Islet precursor cell (in vitro differentiated cells): ENCODE measurements at regions not wholly inside any gene's neighbourhood (a gene's known extent, or its start where the extent isn't known, plus 50 kb on each side); places are given as distances from the start of the nearest gene placed in this dataset.
"Not testable (repeated sequence)": the region's sequence is repeated elsewhere in the genome, so short reads cannot be mapped to it uniquely, and the experiment has no call there.

ENCODE experiments used
- DNase-seq: peaks from one replicate; pipeline ENCODE4 v3.0.0-alpha.2; 2018

DNA sequence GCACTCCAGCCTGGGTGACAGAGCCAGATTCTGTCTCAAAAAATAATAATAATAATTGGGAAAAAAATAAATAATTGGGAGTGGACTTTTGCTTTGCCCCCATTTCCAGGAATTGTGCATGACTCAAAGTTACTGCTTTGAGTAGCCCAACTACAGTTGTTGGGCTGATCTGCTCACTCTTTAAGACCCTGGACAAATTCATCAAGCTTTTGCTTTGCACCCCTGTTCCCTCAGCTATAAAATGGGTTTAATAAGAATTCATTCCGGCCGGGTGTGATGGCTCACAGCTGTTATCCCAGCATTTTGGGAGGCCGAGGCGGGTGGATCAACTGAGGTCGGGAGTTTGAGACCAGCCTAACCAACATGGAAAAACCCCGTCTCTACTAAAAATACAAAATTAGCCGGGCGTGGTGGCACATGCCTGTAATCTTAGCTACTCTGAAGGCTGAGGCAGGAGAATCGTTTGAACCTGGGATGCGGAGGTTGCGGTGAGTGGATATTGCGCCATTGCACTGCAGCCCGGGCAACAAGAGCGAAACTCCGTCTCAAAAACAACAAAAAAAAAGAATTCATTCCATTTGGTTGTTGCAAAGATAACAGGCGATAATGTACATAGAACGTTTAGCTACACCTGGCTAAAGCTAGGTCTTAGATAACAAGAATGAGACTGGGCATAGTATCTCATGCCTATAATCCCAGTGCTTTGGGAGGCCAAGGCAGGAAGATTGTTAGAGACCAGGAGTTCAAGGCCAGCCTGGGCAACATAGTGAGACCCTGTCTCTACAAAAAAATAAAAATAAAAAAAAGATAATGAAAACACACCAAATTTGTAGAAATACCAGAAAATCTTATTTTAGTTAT lies 87.9 kb upstream of the ZNF217 start:
- no peak for DNase-seq

DNA sequence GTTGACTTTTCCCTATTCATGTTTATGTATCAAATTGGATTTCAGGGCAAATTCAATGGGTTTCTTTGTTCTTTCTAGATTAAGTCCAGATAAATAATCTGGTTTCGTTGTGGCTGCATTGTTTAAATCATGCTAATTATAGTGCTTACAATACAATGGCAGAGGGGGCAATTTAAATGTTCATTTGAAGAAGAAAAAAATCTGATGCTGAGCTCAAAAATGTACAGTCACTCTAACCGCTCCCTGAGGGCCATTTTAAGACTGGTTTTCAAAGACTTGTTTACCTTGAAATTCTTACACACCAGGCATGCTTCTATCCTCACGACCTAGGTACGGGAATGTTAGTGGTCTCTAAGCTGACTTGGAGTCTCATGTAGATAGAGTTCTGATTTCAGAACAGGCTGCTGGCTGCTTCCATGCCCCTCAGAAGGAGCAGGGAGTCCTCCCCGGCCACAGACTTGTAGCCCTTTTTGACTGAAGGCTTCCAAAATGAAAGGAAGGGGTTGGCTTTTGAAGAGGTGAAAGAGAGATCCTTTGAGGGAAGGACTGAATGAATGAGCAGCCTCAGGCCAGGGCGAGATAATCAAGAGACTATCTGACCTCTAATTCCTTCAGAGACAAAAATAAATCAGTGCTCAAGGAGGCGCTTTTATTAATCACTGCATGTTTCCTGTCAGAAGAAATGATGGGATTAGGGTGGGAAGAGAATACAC lies 86.1 kb upstream of the ZNF217 start:
- DNase-seq: peak; percentile 70

DNA sequence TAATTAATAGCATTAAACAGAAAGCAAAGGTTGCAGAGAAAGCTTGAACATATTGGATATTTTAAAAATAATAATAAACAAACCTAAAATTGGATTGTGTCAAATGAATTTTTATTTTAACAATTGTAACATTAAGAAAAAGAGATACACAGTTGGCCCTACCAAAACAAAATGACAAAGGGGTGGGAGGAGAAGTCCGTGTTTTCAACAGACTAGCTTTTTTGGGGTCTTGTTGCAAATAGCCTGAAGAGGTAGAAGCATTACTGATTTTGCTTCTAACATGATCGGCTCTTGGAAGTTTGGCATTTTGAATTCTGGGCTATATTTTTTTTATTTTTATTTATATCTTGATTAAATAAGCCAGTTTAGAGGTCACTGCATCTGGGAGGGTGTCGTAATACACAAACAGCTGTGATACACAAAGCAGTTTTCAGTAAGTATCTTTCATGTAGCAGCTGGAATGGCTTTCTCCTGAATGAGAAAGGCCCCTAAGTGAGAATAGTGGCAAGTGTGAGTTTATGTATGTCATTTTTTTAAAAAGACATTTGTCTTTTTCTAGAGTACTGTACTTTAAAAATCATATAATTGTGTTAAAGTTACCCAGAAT lies 85.5 kb upstream of the ZNF217 start:
- no peak for DNase-seq

DNA sequence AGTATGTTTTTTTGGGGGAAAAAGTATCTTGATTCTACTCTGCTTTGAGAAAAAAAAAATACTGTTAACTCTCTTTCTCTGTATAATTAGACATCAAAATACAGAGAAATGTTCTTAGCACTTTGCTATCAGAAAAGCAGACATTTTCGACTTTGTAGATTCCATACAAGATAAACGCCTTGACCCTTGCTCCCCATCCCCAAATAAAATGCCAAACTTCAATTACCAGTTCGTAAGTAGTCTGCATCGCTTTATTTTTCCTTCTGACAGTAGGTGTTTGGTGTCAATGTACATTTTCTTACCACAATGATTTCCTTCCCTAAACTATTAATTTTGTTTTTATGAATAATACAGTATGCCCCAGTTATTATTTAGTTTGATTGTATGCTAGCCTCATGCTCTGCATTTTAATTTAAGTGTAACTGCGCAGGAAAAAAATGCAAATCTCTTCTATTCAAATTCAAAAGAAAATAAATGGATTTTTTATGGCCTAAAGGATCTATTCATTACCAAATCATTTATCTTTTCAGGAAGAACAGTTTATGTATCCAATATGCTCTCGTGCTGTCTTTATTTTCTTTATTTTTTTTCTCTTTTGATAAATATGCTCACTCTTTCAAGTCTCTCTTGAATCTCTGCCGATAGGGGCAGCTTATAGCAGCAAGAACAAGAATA lies 84.8 kb upstream of the ZNF217 start:
- DNase-seq: no peak

DNA sequence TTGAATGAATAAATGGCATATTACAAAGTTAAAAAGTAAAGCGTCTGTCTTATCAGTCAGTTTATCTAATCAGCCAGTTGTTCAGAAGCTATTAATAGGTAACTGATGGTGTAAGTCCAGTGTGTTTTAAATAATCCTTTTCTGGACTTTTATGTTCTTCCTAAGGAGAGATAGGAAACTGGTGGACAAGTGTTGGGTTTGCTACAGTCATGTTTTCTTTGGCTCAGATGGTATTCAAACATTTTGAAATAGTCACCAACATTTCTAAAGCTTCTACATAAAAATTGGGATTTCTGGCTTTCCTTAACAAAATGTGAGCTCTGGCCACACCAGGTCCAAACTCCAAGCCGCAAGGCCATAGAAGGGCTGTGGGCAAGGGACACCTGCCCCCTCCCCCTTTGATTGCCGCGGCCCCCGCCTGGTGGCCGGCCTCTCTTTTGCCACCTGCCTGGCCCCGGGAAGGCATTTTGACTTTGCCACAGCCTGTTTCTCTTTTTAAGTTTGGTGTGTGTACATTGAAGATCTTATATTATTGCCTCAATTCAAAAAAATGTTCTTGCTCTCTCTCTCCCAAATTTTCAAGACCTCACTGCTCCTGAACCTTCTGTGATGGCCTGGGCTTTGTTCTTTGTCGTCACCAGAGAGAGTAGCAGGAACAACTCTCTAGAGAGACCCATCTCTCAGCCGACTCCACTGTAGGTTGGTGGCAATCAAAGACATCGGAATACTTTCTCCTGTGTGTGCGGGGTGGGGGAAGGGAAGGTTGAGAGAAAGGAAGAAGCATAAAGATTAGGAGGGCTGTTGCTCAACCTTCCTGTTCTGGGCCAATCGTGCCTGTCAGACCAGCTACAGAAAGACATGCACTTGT lies 84.0 kb upstream of the ZNF217 start:
- peak; percentile 82 for DNase-seq

DNA sequence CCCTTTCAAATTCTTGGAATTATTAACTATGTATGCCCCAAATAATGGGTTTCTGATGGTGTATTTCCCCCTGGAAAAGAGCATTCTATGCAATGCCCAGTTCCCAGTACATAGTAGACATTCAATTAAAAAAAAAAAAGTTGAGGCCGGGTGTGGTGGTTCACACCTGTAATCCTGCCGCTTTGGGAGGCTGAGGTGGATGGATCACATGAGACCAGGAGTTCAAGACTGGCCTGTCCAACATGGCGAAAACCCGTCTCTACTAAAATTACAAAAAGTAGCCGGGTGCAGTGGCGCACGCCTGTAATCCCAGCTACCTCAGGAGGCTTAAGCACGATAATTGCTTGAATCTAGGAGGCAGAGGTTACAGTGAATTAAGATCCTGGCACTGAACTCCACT lies 83.3 kb upstream of the ZNF217 start:
- DNase-seq: no peak

DNA sequence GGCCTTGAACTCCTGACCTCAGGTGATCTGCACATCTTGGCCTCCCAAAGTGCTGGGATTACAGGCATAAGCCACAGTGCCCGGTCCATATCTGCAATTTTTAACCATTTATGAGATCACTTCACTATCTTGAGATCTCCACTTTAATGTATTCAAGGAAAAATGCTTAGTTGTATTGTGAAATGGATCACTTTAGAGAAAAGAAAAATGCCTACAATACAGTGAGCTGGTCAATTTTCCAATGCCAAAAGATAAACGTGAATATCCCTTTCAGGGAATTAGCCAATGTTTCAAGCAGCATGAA lies 82.8 kb upstream of the ZNF217 start:
- DNase-seq: no peak

DNA sequence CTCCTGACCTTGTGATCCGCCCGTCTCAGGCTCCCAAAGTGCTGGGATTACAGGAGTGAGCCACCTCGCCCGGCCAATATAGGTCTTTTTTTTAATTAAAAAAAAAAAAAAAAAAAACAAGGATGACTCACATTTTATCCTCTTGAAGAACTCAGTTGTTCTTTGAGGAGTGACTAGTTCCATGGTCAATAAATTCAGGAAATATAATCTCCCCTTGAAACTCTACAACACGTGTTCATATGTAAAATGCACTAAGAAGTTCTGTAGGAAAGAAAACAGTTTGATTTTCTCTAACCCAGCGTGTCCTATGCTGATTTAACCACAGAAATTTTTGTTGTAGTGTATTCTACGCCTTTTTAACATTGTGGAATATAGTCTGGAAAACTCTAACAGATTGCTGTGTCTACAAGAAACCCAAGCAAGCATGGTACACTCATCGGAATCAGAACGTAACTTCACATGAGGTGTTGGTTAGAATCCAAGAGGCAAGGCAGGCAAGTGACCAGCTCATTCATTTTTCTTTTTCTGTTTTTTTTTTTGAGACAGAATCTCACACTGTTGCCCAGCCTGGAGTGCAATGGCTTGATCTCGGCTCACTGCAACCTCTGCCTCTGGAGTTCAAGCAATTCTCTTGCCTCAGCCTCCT lies 79.0 kb upstream of the ZNF217 start:
- no peak for DNase-seq

DNA sequence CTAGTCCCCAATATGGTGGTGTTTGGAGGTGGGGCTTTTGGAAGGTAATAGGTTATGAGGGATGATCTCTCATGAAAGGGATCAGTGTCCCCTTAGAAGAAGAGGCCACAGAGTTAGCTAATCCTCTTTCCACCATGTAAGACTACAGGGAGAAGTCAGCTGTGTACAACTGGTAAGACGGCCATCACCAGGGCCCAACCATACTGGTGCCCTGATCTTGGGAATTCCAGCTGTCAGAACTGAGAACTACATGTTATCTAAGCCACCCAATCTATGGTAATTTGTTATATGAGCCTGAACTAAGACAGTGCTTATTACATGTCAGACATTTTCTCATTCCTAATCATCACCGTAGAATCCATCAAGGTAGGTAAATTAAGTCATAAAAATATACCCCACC lies 77.7 kb upstream of the ZNF217 start:
- no peak for DNase-seq

DNA sequence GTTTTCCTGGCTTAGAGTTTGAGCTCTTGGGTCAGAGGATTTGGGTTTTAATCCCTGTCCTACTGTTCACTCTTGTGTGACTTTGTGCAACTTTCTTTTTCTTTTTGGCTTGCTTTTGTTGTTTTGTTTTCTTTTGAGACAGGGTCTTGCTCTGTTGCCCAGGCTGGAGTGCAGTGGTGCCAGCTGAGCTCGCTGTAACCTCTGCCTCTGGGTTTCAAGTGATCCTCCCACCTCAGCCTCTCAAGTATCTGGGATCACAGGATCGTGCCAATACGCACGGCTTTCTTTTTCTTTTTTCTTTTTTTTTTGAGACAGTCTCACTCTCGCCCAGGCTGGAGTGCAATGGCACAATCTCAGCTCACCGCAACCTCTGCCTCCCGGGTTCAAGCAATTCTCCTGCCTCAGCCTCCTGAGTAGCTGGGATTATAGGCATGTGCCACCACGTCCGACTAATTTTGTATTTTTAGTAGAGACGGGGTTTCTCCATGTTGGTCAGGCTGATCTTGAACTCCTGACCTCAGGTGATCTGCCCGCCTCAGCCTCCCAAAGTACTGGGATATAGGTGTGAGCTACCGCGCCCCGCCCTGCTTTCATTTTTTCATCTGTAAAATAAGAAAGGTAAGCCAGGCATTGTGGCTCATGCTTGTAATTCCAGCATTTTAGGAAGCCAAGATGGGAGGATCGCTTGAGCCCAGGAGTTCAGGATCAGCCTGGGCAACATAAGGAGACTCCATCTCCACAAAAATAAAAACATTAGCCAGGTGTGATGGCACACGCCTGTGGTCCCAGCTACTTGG lies 76.1 kb upstream of the ZNF217 start:
- DNase-seq: not testable (repeated sequence)

DNA sequence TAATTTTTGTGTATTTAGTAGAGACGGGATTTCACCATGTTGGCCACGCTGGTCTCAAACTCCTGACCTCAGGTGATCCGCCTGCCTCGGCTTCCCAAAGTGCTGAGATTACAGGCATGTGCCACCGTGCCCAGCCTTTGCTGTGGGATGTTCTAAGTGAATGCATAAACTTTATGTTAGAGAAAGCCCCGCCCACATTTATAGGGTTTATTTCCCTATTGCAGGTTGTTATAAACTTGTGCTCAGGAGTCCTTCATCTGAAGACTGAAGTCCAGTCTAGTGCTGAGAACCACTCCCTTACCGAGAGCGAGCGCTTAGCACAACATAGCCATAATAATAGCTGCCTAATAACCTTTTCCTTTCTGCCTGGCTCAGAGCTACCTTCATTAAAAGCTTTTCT lies 75.4 kb upstream of the ZNF217 start:
- DNase-seq: no peak

DNA sequence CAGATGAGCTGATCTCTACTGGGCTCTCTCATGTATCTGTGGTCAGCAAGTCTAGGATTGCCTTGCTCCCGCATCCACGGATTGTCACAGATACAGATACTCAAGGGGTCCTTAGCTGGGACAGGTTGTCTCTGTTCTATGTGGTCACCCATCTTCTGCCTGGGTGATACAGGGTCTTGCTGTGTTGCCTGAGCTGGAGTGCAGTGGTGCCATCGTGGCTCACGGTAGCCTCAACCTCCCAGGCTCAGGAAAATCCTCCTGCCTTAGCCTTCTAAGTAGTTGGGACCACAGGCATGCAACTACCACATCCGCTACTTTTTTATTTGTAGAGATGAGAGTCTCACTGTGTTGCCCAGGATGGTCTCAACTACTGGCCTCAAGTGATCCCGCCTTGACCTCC lies 72.5 kb upstream of the ZNF217 start:
- DNase-seq: no peak

DNA sequence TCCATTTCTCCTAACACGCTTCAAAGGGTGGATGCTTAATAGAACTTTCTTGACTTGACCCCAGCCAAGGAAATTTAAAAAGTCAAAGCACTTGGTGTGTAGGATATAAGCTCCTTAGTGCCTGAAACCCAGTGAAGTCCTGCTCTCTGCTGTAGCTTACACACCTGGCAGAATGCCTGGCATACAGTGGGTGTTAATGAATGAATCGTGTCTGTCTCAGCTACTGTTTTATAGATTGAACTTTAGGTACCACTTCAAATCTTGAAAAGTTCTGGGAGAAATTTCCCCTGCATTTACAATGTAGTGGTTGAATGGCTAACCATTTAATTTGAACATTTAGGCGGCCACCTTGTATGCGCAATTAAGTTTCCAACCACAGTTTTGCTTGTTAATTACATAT lies 70.5 kb upstream of the ZNF217 start:
- no peak for DNase-seq

DNA sequence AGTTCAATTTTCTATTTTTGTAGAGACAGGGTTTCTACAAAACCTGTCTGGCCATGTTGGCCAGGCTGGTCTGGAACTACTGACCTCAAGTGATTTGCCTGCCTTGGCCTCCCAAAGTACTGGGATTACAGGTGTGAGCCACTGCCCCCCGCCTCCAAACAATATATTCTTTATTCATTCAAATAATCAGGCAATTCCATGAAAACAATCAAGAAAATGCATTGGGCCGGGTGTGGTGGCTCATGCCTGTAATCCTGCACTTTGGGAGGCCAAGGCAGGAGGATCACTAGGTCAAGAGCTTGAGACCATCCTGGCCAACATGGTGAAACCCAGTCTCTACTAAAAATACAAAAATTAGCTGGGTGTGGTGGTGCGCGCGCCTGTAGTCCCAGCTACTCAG lies 69.9 kb upstream of the ZNF217 start:
- not testable (repeated sequence) for DNase-seq

DNA sequence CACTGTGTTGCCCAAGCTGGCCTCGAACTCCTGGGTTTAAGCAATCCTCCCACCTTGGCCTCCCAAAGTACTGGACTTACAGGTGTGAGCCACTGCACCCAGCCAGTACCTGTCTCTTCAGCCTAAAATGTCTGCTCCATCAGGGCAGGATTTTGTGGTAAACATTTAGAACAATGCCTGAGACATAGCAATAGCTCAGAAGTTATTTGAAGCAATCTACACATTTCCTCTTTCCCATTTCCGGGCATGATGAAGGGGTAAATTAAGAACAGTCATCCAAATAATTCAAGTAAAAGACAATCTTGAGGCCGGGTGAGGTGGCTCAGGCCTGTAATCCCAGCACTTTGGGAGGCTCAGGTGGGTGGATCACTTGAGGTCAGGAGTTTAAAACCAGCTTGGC lies 69.0 kb upstream of the ZNF217 start:
- no peak for DNase-seq

DNA sequence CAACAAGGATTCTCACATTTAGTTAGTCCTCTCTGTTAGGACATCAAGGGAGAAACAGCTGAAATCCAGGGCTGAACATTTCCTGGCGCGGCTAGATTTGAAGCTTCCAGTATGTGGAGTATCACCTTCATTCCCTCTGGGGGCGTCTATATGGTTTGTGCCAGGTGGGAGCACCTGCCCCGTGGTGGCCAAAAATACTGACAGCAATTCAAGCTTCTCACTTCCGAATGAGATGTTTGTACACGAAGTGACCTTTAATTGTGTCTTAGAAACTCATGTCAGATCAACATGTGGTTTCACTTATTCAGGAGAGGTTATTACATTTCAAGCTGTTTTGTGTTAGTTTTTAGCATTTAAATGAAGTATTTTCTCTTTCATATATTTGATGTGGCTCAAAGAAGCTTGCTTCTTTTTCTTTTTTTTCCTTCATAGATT lies 67.3 kb upstream of the ZNF217 start:
- no peak for DNase-seq

DNA sequence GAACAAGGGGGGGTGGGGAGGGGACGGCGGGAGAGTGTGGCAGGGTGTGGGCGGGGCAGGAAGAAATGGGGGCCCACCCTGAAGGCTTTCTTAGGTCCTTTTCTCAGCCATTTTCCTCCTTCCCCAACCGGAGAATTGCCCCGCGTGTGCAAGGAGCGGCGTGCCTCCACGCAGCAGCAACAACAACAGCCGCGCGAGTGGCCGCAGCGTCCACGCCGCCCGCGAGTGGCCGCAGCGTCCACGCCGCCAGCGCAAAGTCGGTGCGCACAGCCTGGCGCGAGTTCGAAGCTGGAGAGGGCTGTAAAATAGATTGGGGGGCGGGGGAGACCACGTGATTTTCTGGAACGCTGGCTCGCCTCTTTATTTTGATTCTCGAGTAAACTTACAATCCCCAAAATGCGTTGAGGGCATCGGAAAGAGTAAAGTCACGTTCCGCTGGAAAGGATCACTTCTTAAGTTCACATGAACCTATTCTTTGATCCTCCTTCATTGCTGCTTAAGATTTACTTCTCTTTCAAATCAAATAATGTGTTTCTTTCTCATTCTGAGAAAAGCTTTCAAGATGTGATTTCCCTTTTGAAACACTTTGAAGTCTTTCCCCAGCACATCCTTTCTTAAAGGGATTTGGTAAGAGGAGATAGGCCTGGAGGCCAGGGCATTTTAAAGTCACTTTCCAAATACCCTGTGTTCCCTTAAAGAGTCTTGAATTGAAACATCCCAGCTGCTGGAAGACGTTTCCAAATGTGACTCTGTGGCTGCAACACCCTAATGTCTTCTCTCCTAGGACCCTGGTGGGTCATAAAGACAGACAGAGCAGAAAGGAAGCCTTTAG lies 66.7 kb upstream of the ZNF217 start:
- DNase-seq: no peak

DNA sequence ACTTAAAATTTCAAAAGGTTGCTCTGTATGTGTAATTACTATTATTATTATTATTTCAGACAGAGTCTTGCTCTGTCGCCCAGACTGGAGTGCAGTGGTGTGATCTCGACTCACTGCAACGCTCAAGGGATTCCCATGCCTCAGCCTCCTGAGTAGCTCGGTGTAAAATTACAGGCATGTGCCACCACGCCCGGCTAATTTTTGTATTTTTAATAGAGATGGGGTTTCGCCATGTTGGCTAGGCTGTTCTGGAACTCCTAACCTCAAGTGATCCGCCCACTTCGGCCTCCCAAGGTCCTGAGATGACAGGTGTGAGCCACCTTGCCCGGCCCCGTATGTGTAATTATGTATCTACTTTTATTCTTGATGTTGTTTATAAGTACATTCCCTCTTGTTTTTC lies 65.3 kb upstream of the ZNF217 start:
- no peak for DNase-seq

DNA sequence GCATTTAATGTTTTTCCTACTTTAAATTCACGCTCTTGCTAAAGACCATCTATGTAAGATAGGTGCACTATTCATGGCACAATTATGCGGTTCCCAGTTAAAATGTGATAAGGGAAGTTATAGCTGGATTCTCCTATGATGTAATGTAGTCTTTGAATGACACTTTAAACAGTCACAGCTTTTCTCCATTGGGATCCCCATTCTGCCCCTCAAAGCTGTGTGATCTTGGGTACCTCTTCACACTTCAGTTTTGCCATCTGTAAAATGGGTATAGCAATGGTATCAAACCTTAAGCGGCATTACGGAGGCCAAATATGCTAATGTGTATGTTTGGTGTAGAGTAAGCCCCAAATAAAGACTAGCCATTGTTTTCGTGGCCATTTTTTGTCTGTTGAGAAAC lies 64.7 kb upstream of the ZNF217 start:
- DNase-seq: no peak

DNA sequence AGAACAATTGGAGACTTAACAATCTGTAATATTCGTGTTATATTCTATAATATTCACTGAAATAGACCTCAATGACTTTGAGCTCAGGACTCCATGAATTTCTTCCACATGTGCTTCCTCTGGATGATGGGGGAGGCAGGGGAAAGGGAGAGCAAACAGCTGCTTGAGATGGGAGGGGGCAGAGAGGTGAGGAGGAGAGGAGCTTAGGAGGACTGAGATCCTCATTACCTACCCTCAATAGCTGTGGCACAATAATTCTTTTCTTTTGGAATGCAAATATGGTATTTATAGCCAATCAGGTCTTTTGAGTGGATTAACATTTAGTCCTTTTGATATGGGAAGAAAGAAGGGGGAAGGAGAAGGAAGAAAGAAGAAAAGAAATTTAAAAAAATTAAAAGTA lies 64.1 kb upstream of the ZNF217 start:
- peak; percentile 52 for DNase-seq
